SK-N-SH treated with all-trans-retinoic acid at 6 μM for 48 hours (cell line): ENCODE measurements at regions not wholly inside any gene's neighbourhood (a gene's known extent, or its start where the extent isn't known, plus 50 kb on each side); places are given as distances from the start of the nearest gene placed in this dataset.

Source experiments
- BACH2 ChIP-seq: fragments of 250-450 bp; sonication (Bioruptor Pico); IDR thresholded peaks from 2 replicates; pipeline ENCODE4 v1.9.0; 2021; ENCODE audit warnings: mild to moderate bottlenecking, borderline replicate concordance
- CSDC2 ChIP-seq: fragments of 250-450 bp; sonication (Bioruptor Pico); IDR thresholded peaks from 2 replicates; pipeline ENCODE4 v1.5.0; 2020; ENCODE audit warnings: mild to moderate bottlenecking, moderate library complexity
- OSR1 ChIP-seq: fragments of 250-450 bp; sonication (Bioruptor Pico); IDR thresholded peaks from 2 replicates; pipeline ENCODE4 v1.8.0; 2022; ENCODE audit warnings: moderate library complexity, mild to moderate bottlenecking, inconsistent platforms
- PPARA ChIP-seq: fragments of 250-450 bp; sonication (Bioruptor Pico); IDR thresholded peaks from 2 replicates; pipeline ENCODE4 v1.5.0; 2020; ENCODE audit warnings: mild to moderate bottlenecking, borderline replicate concordance
- RARB ChIP-seq: fragments of 250-450 bp; sonication (Bioruptor Pico); IDR thresholded peaks from 2 replicates; pipeline ENCODE4 v1.8.0; 2021; ENCODE audit warnings: mild to moderate bottlenecking, moderate library complexity
- TCF4 ChIP-seq: fragments of 250-450 bp; sonication (Bioruptor Pico); IDR thresholded peaks from 2 replicates; pipeline ENCODE4 v1.8.0; 2021; ENCODE audit warnings: mild to moderate bottlenecking, moderate library complexity, borderline replicate concordance
- TOX ChIP-seq: fragments of 250-450 bp; sonication (Bioruptor Pico); IDR thresholded peaks from 2 replicates; pipeline ENCODE4 v1.8.0; 2021; ENCODE audit warnings: mild to moderate bottlenecking, moderate library complexity, borderline replicate concordance
- ZC3H10 ChIP-seq: fragments of 250-450 bp; sonication (Bioruptor Pico); IDR thresholded peaks from 2 replicates; pipeline ENCODE4 v1.5.1; 2021; ENCODE audit warnings: mild to moderate bottlenecking, moderate library complexity
- ZFP3 ChIP-seq: fragments of 250-450 bp; sonication (Bioruptor Pico); IDR thresholded peaks from 2 replicates; pipeline ENCODE4 v1.5.0; 2020; ENCODE audit warnings: mild to moderate bottlenecking, moderate library complexity
- ZNF565 ChIP-seq: fragments of 450-650 bp; formaldehyde crosslinking; conservative IDR thresholded peaks from 2 replicates; pipeline ENCODE4 v1.5.0; 2020; ENCODE audit warnings: low read depth, mild to moderate bottlenecking, moderate library complexity
- TF ChIP-seq, protein P1 (sequence below): fragments of 250-450 bp; sonication (Bioruptor Pico); IDR thresholded peaks from 2 replicates; pipeline ENCODE4 v1.8.0; 2020; ENCODE audit warnings: mild to moderate bottlenecking, moderate library complexity, borderline replicate concordance
- TF ChIP-seq, protein P2 (sequence below): fragments of 250-450 bp; sonication (Bioruptor Pico); IDR thresholded peaks from 2 replicates; pipeline ENCODE4 v1.5.0; 2020; ENCODE audit warnings: mild to moderate bottlenecking, moderate library complexity
- TF ChIP-seq, protein P3 (sequence below): fragments of 250-450 bp; sonication (Bioruptor Pico); IDR thresholded peaks from 2 replicates; pipeline ENCODE4 v1.5.1; 2021; ENCODE audit warnings: mild to moderate bottlenecking, moderate library complexity

DNA sequence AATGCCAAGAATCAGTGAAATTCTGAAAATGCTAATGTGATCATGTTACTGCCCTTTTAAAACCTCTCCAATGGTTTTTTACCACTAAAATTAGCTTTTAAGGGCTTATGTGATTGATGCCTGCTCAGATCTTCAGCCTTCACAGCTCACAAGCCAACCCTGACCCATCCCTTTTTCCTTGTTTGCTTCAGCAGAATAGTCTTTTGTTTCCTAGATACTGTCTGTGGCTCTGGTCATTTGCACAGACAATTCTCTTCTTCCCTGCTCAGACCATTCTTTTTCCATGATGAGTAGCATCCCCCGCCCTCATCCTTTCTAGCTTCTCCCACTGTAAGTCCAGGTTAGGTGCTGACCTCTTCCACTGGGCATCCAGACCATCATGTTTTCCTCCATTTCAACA, 164.9 kb upstream of the NT5C1B start:
- TF ChIP-seq, protein P1, sequence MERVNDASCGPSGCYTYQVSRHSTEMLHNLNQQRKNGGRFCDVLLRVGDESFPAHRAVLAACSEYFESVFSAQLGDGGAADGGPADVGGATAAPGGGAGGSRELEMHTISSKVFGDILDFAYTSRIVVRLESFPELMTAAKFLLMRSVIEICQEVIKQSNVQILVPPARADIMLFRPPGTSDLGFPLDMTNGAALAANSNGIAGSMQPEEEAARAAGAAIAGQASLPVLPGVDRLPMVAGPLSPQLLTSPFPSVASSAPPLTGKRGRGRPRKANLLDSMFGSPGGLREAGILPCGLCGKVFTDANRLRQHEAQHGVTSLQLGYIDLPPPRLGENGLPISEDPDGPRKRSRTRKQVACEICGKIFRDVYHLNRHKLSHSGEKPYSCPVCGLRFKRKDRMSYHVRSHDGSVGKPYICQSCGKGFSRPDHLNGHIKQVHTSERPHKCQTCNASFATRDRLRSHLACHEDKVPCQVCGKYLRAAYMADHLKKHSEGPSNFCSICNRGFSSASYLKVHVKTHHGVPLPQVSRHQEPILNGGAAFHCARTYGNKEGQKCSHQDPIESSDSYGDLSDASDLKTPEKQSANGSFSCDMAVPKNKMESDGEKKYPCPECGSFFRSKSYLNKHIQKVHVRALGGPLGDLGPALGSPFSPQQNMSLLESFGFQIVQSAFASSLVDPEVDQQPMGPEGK (CRISPR knock-in tag): no peak
- no peak for TF ChIP-seq PPARA
- no peak for TF ChIP-seq CSDC2 (CRISPR knock-in tag)
- TF ChIP-seq ZFP3 (CRISPR knock-in tag): no peak
- TF ChIP-seq, protein P2, sequence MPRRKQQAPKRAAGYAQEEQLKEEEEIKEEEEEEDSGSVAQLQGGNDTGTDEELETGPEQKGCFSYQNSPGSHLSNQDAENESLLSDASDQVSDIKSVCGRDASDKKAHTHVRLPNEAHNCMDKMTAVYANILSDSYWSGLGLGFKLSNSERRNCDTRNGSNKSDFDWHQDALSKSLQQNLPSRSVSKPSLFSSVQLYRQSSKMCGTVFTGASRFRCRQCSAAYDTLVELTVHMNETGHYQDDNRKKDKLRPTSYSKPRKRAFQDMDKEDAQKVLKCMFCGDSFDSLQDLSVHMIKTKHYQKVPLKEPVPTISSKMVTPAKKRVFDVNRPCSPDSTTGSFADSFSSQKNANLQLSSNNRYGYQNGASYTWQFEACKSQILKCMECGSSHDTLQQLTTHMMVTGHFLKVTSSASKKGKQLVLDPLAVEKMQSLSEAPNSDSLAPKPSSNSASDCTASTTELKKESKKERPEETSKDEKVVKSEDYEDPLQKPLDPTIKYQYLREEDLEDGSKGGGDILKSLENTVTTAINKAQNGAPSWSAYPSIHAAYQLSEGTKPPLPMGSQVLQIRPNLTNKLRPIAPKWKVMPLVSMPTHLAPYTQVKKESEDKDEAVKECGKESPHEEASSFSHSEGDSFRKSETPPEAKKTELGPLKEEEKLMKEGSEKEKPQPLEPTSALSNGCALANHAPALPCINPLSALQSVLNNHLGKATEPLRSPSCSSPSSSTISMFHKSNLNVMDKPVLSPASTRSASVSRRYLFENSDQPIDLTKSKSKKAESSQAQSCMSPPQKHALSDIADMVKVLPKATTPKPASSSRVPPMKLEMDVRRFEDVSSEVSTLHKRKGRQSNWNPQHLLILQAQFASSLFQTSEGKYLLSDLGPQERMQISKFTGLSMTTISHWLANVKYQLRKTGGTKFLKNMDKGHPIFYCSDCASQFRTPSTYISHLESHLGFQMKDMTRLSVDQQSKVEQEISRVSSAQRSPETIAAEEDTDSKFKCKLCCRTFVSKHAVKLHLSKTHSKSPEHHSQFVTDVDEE (CRISPR knock-in tag): no peak
- TF ChIP-seq RARB (CRISPR knock-in tag): no peak
- TF ChIP-seq BACH2 (CRISPR knock-in tag): no peak
- TF ChIP-seq, protein P3, sequence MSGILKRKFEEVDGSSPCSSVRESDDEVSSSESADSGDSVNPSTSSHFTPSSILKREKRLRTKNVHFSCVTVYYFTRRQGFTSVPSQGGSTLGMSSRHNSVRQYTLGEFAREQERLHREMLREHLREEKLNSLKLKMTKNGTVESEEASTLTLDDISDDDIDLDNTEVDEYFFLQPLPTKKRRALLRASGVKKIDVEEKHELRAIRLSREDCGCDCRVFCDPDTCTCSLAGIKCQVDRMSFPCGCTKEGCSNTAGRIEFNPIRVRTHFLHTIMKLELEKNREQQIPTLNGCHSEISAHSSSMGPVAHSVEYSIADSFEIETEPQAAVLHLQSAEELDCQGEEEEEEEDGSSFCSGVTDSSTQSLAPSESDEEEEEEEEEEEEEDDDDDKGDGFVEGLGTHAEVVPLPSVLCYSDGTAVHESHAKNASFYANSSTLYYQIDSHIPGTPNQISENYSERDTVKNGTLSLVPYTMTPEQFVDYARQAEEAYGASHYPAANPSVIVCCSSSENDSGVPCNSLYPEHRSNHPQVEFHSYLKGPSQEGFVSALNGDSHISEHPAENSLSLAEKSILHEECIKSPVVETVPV (CRISPR knock-in tag): no peak
- no peak for TF ChIP-seq TCF4
- no peak for TF ChIP-seq ZC3H10 (CRISPR knock-in tag)
- no peak for TF ChIP-seq TOX (CRISPR knock-in tag)
- TF ChIP-seq OSR1 (CRISPR knock-in tag): no peak
- TF ChIP-seq ZNF565 (CRISPR knock-in tag): no peak
